ENCODE measurements at regions not wholly inside any gene's neighbourhood (a gene's known extent, or its start where the extent isn't known, plus 50 kb on each side); places are given as distances from the start of the nearest gene placed in this dataset.
A peak's percentile ranks its signal among the peaks of the same experiment; 100 is the strongest.

GRCh38 chr20:48354320-48354876, 473.4 kb downstream of the PREX1 start:
- CTCF ChIA-PET (ENCODE audit: low intra/inter-chr PET ratio, low total read pairs) = no interaction called here
- FAIRE-seq (no peak), ATAC-seq (no peak), DNase-seq (ENCODE audit: low spot score) (no peak)
- no peak overlapping the region for H2AFZ ChIP-seq (ENCODE audit: low read length)
- peaks cover 8% of the 10 kb centered on the region for H3K9me3 ChIP-seq (ENCODE audit: low read length)
- H3K9ac ChIP-seq (ENCODE audit: insufficient read depth, low read depth, low read length) = no peak overlapping the region
- in situ Hi-C loops (cut with HindIII; ENCODE audit: extremely low pct_ligation_motif_present, low pct_unique_long_range_greater_than_20kb) (no loop called here), intact Hi-C loops (cut with micrococcal nuclease; ENCODE audit: unreplicated experiment) (no loop called here)
- POLR2A ChIA-PET = interaction anchor here (1.1 kb wide), 1 partner anchor 19 kb away, joined by 3 read pairs; no protein-coding TSS in a partner anchor
- no peaks in the 10 kb centered on the region for H4K20me1 ChIP-seq (ENCODE audit: insufficient read depth, low read length)
- WGBS (ENCODE audit: low lambda C conversion rate) = 5% methylated on average over 2 of the region's 2 CpGs
- peaks cover 42% of the 10 kb centered on the region for H3K4me1 ChIP-seq (ENCODE audit: insufficient read depth, low read length)
- H3K36me3 ChIP-seq (replicated peaks in 1 of 2; ENCODE audit: control insufficient read depth in 1 of 2, insufficient read depth in 2 of 2, low read length in 2 of 2) = no peaks in the 10 kb centered on the region
- no peaks in the 10 kb centered on the region for H3K27me3 ChIP-seq (ENCODE audit: control insufficient read depth in 1 of 2, insufficient read depth in 2 of 2, low read length in 2 of 2)
- H3K27ac ChIP-seq (ENCODE audit: extremely low read length, insufficient read depth, low read length) = no peak overlapping the region
- TF ChIP-seq ZNF549 (CRISPR knock-in tag; IDR thresholded peaks at IDR 0.05) (peak; percentile 90; the same call in 1 of the 2 replicates), PHF8 (CRISPR knock-in tag; IDR thresholded peaks at IDR 0.05) (no peak), SRF (IDR thresholded peaks at IDR 0.05; ENCODE audit: low read depth, low read length) (peak; percentile 86; the same call in 1 of the 2 replicates)
- H3K4me2 ChIP-seq (ENCODE audit: low read depth, low read length) = no peak overlapping the region
- H3K4me3 ChIP-seq (replicated peaks in 1 of 3; ENCODE audit: insufficient read depth in 1 of 3, low read depth in 2 of 3, low read length in 3 of 3) = no peak overlapping the region
- BruUV-seq (replicated peaks) = no TSS peak
- H3K79me2 ChIP-seq (ENCODE audit: insufficient read depth, low read length) = no peaks in the 10 kb centered on the region

GRCh38 chr20:48352628-48353027, 475.2 kb downstream of the PREX1 start:
- POLR2A ChIA-PET = no interaction called here
- peaks cover 25% of the 10 kb centered on the region for H3K4me1 ChIP-seq (ENCODE audit: insufficient read depth, low read length)
- WGBS (ENCODE audit: low lambda C conversion rate) = 47% methylated on average over 3 of the region's 3 CpGs
- FAIRE-seq (no peak), ATAC-seq (no peak), DNase-seq (ENCODE audit: low spot score) (no peak)
- CTCF ChIA-PET (ENCODE audit: low intra/inter-chr PET ratio, low total read pairs) = no interaction called here
- no TSS peak for BruUV-seq (replicated peaks)
- H3K27ac ChIP-seq (ENCODE audit: extremely low read length, insufficient read depth, low read length) = no peak overlapping the region
- TF ChIP-seq MNT (IDR thresholded peaks at IDR 0.05) (peak; percentile 97), ZBTB38 (CRISPR knock-in tag; IDR thresholded peaks at IDR 0.05) (no peak), ZNF207 (IDR thresholded peaks at IDR 0.05; ENCODE audit: borderline replicate concordance) (0 out of 2 replicates have a peak, but pooled peaks have one; percentile 19)
- peaks cover 0 to 7% of the 10 kb centered on the region in 2 experiments; a peak in 2 of 5 replicates for H3K27me3 ChIP-seq (ENCODE audit: control insufficient read depth in 1 of 2, insufficient read depth in 2 of 2, low read length in 2 of 2)
- H4K20me1 ChIP-seq (ENCODE audit: insufficient read depth, low read length) = no peaks in the 10 kb centered on the region
- no peak overlapping the region for H3K4me3 ChIP-seq (replicated peaks in 1 of 3; ENCODE audit: insufficient read depth in 1 of 3, low read depth in 2 of 3, low read length in 3 of 3)
- no peak overlapping the region for H3K9ac ChIP-seq (ENCODE audit: insufficient read depth, low read depth, low read length)
- H3K4me2 ChIP-seq (ENCODE audit: low read depth, low read length) = no peak overlapping the region
- no peaks in the 10 kb centered on the region for H3K36me3 ChIP-seq (replicated peaks in 1 of 2; ENCODE audit: control insufficient read depth in 1 of 2, insufficient read depth in 2 of 2, low read length in 2 of 2)
- no peaks in the 10 kb centered on the region for H3K79me2 ChIP-seq (ENCODE audit: insufficient read depth, low read length)
- intact Hi-C loops (cut with micrococcal nuclease; ENCODE audit: unreplicated experiment) (no loop called here), in situ Hi-C loops (cut with HindIII; ENCODE audit: extremely low pct_ligation_motif_present, low pct_unique_long_range_greater_than_20kb) (no loop called here)
- H3K9me3 ChIP-seq (ENCODE audit: low read length) = peaks cover 8% of the 10 kb centered on the region
- no peak overlapping the region for H2AFZ ChIP-seq (ENCODE audit: low read length)
